ENCODE measurements at regions not wholly inside any gene's neighbourhood (a gene's known extent, or its start where the extent isn't known, plus 50 kb on each side); places are given as distances from the start of the nearest gene placed in this dataset.
"Not testable (repeated sequence)": the region's sequence is repeated elsewhere in the genome, so short reads cannot be mapped to it uniquely, and the experiment has no call there.

DNA sequence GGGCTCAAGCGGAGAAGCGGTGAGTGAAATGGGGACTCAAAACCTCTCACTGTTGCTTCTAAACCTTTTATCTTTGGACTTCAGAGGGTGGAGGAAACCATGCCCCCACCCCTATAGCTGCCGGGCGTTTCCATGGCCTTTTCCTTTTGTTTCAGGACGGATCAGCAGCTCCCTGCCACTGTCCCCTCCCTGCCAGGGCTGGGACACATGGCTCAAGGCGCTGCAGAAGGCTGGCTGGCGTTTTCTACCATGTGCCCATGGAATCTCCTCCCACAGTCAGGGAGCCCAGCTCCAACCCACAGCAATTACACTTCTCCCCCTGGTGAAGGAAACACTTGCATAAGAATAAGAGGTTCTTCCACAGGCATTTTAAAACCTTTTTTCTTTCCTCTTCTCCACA lies 812.7 kb downstream of the PLA2G4A start:
- no peak for DNase-seq

DNA sequence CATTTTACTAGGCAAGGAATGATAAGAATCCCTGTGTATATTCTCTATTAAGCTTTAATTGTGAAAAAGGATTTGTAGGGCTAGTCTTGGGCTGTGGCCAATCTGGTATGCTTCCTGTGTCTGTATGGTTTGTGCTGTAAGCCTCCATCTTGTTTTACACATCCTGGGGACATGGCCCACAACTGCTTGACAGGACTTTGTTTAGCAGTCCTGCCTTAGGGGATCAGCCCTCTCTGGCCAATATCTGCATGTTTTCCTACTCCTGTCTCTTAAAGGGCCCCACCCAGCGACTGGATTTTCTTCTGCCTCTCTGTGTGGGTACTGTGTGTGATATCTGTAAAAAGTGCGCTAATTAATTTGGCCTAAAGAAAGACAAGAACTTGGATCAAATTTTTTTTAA lies 813.2 kb downstream of the PLA2G4A start:
- no peak for DNase-seq

- no peak for DNase-seq
Measured at GRCh38 chr1:187645651-187646050, 816.9 kb downstream of the PLA2G4A start.

GRCh38 chr1:187646536-187647107 lies 817.9 kb downstream of the PLA2G4A start:
- no peak for DNase-seq

DNA sequence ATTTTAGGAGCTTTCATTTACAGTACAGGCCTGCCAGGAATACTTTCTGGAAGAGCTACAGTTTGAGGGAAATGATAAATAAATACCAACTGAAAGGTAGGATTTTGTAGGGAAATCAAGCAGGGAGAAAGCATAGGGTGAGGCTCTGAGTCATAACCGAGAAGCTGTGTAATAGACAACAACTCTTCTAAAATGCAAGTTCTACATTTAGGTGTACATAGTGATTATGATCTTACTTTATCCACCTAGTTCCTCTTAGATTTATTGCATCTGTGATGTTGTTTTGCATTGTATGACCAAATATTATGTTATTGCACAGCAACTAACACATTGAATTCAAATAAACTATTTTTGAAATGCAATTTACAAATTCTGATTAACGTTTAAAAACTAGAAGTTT lies 819.3 kb downstream of the PLA2G4A start:
- DNase-seq = no peak

DNA sequence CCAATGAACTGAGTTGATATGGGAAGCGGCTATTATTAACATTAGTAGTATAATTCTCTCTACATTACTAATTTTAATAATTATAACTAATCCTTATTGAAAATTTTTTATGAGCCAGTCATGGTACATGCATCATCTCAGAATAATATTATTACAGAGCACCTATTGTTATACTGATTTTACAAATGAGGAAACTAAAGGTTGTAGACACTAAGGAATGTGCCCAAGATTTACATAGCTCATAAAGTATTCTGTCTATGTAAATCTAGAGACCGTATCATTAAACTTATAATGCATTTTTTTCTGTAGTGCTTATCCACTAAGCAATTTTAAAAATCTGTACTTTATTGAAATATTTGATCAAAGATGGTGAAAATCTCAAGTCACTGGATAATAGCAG lies 825.9 kb downstream of the PLA2G4A start:
- DNase-seq = no peak

- no peak for DNase-seq
Measured at GRCh38 chr1:187655104-187655503, 826.4 kb downstream of the PLA2G4A start.

GRCh38 chr1:187665483-187665882 lies 836.7 kb downstream of the PLA2G4A start:
- DNase-seq = no peak

- DNase-seq = no peak
Measured at GRCh38 chr1:187680823-187681222, 852.1 kb downstream of the PLA2G4A start.

GRCh38 chr1:187682112-187682511 lies 853.4 kb downstream of the PLA2G4A start:
- DNase-seq = no peak

- no peak for DNase-seq
Measured at GRCh38 chr1:187685333-187685732, 856.6 kb downstream of the PLA2G4A start.

GRCh38 chr1:187689129-187689528 lies 860.4 kb downstream of the PLA2G4A start:
- no peak for DNase-seq

DNA sequence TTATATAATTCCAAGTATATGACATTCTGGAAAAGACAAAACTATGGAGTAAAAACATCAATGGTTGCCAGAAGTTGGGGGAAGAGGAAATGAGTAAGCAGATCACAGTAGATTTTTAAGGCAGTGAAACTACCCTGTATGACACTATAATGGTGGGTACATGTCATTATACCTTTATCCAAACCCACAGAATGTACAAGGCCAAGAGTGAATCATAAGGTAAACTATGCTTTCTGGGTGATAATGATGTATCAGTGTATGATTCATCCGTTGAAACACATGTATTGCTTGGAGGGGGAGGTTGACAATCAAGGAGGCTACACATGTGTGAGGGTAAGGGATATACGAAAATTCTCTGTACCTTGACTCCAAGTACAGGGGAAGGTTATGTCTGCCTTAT lies 862.7 kb downstream of the PLA2G4A start:
- DNase-seq = no peak

DNA sequence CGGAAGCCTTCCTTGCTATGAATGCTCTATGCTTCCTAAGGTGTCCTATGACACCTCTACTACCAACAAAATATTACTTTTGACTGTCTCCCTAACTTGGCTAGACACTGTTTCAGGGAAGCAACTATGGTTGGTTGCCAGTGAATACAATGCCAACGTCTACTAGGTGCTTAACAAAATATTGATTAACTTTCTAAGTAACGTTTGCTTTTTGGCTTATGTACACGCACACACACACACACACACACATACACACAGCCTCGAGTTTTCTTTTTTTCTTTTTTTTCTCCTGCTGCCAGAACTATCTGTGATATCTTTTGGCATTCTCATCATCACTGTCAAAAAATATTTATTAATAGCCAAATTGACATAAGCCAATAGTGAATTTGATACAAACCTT lies 864.0 kb downstream of the PLA2G4A start:
- DNase-seq = no peak

GRCh38 chr1:187696073-187696472 lies 867.3 kb downstream of the PLA2G4A start:
- no peak for DNase-seq

- not testable (repeated sequence) for DNase-seq
Measured at GRCh38 chr1:187703138-187704130, 874.7 kb downstream of the PLA2G4A start.

- DNase-seq = no peak
Measured at GRCh38 chr1:187714470-187714869, 885.7 kb downstream of the PLA2G4A start.

DNA sequence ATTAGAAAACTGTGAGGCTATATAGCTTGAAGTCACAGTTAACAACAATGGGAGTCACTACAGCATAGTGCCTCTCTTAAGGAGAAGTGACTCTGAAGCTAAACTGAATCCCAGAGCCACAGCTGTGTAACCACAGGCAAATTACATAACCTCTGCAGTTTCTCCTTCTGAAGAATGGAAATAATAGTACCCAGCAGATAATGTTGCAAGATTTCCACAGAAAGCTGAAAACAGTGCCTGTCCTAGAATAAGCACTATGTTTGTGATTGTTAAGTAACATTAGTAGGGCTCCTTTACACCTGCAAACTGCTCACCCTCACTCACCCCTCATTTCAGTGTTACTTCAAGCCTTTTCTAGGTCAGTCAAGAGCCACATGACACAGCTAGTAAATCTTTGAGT lies 886.7 kb downstream of the PLA2G4A start:
- DNase-seq = no peak

DNA sequence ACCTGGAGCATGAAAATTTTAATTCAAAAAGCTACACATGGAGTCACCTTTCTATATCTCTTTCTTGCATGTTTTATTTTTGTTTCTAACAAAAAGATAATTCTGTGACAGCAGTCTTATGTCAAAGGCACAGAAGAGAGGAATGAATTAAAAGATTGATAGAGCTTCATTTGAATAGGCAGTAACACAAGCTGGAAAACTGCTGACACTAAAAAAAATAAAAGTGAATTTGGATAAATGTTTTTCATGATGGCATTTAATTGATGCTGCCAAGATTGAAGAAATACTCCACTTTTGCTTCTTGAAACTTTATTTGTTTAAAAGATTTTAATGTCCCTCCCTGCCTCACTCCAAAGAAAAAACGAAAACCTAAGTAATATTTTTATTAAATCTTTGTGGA lies 887.4 kb downstream of the PLA2G4A start:
- DNase-seq = no peak

- no peak for DNase-seq
Measured at GRCh38 chr1:187718527-187718926, 889.8 kb downstream of the PLA2G4A start.

GRCh38 chr1:187721216-187721615 lies 892.5 kb downstream of the PLA2G4A start:
- DNase-seq = no peak

- DNase-seq = no peak
Measured at GRCh38 chr1:187725216-187725615, 896.5 kb downstream of the PLA2G4A start.

DNA sequence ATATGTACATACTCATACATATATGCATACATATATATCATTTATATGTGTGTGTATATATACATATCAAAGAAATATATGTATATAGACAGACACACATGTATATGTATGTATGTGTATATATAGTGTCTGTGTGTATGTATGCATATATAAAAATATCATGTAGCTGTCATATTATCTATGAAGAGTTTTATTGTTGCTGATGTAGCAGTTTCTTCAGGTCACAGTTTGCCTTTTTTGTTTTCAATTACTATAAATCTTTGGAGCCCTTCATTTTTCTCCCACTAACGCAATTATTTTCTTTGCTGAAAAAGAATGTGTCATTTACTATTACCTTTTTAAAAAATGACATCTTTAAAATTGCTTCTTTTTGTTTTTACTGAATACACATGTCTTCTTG lies 904.5 kb downstream of the PLA2G4A start:
- no peak for DNase-seq

DNA sequence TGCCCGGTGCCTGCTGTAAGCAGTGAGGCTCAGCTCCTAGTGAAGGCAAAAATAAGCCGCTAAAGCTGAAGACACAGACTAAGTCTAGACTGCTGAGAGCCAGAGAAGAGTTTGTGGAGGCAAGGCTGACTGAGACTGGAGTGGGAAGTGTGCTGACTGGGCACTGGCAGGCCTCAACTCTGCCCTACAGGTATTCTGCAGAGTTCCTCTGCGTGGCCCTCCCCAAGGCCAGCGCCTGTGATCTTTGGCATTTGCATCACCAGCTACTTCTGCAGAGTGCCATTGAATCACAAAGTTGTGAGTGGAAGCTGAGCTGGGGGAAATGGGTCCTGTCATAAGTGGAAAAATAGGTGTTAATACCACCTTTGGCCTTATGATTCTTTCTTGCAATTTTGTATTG lies 905.7 kb downstream of the PLA2G4A start:
- DNase-seq = no peak
